ENCODE measurements at regions not wholly inside any gene's neighbourhood (a gene's known extent, or its start where the extent isn't known, plus 50 kb on each side); places are given as distances from the start of the nearest gene placed in this dataset.

GRCh38 chr16:9232102-9232770, 140.8 kb downstream of the HAPSTR1 start:
- TF ChIP-seq CTCF (IDR thresholded peaks at IDR 0.05; ENCODE audit: insufficient read depth, low read depth, low read length) (no peak), EZH2 (IDR thresholded peaks at IDR 0.05; ENCODE audit: insufficient read depth, low read length) (no peak)
